A673 (cell line): ENCODE measurements at regions not wholly inside any gene's neighbourhood (a gene's known extent, or its start where the extent isn't known, plus 50 kb on each side); places are given as distances from the start of the nearest gene placed in this dataset.
A peak's percentile ranks its signal among the peaks of the same experiment; 100 is the strongest.

Experiments used
- BruUV-seq: library from RNA; stranded (reverse); fragments of 400-500 nt; replicated peaks from 2 replicates; lab custom pipeline; 2021; lab: Mats Ljungman, UMichigan
- CTCF ChIA-PET: fragments of 300-600 bp; sonication (Branson Sonifier 250); formaldehyde crosslinking; loops from one replicate; lab custom pipeline; 2022; ENCODE audit warnings: antibody characterized with exemption; lab: Charles Lee
- POLR2A ChIA-PET: fragments of 300-600 bp; sonication (Branson Sonifier 250); formaldehyde crosslinking; loops from one replicate; lab custom pipeline; 2022; ENCODE audit warnings: antibody characterized with exemption; ENCODE audit not compliant: low non-redundant PET; lab: Charles Lee
- DNase-seq: peaks from one replicate; pipeline ENCODE4 v3.0.0-alpha.2; 2015; ENCODE audit warnings: low spot score
- H3K27ac ChIP-seq: fragments of 200-600 bp; sonication (generic); 2 replicates; pipeline ENCODE4 v1.5.1; 2016; ENCODE audit warnings: mixed run types, low read depth, mild to moderate bottlenecking, mixed read lengths, antibody characterized with exemption, low read length; ENCODE audit not compliant: poor library complexity, severe bottlenecking
- H3K27me3 ChIP-seq: fragments of 200-600 bp; sonication (generic); replicated peaks from 2 replicates; pipeline ENCODE4 v1.6.1; 2017; ENCODE audit warnings: mixed run types, low read depth, mild to moderate bottlenecking, mixed read lengths, antibody characterized with exemption, low read length; ENCODE audit not compliant: insufficient read depth, poor library complexity
- H3K36me3 ChIP-seq: fragments of 200-600 bp; sonication (generic); 2 replicates; pipeline ENCODE4 v1.6.1; 2016; ENCODE audit warnings: mixed run types, mild to moderate bottlenecking, mixed read lengths, antibody characterized with exemption, low read length; ENCODE audit not compliant: insufficient read depth, poor library complexity, severe bottlenecking
- H3K4me1 ChIP-seq: fragments of 200-600 bp; sonication (generic); 2 replicates; pipeline ENCODE4 v1.6.1; 2017; ENCODE audit warnings: mixed run types, mild to moderate bottlenecking, mixed read lengths, antibody characterized with exemption, low read length; ENCODE audit not compliant: insufficient read depth, poor library complexity, severe bottlenecking
- H3K4me3 ChIP-seq: fragments of 200-600 bp; sonication (generic); 2 replicates; pipeline ENCODE4 v1.5.1; 2016; ENCODE audit warnings: low read depth, mixed run types, mild to moderate bottlenecking, mixed read lengths, low read length; ENCODE audit not compliant: poor library complexity, severe bottlenecking
- H3K9me3 ChIP-seq: fragments of 200-600 bp; sonication (generic); 2 replicates; pipeline ENCODE4 v1.6.1; 2016; ENCODE audit warnings: mixed run types, low read depth, mild to moderate bottlenecking, mixed read lengths, antibody characterized with exemption, low read length; ENCODE audit not compliant: poor library complexity, severe bottlenecking
- EZH2 ChIP-seq: fragments of 200-600 bp; sonication (generic); IDR thresholded peaks from 2 replicates; pipeline ENCODE4 v1.6.1; 2017; ENCODE audit warnings: borderline replicate concordance, low read depth, mild to moderate bottlenecking, mixed read lengths, antibody characterized with exemption, low read length; ENCODE audit not compliant: poor library complexity, severe bottlenecking
- intact Hi-C: fragments of 100-400 bp; cut with micrococcal nuclease; formaldehyde crosslinking; loops from one replicate; pipeline ENCODE4 v1.10.0; 2022; ENCODE audit not compliant: unreplicated experiment
- TF ChIP-seq, protein P1 (sequence below): fragments of 300-800, 200-600 bp; sonication (generic); conservative IDR thresholded peaks from 2 replicates; pipeline ENCODE4 v1.5.1; 2017; ENCODE audit warnings: low read depth, mild to moderate bottlenecking, antibody characterized with exemption, low read length, moderate library complexity, mixed read lengths

DNA sequence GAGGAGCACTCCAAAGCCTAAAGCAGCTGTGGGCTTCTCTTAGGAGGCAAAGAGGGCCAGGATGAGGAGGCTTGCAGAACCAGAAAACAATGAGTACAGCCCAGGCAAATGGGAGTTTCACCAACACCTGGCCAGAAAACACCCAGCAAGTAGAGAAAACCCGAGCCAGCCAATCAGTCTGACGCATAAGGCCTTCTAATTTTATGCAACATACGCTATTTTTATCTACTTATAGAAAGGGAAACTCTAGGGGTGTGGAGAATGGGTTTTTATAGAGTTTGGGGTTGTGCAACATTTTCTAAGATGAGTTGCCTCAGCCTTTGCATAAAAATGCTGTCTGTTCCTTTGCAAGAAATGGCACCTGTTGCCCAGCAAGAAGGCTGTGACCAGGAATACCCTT is 529.0 kb upstream of the CDH5 start:
- no peak overlapping the region for H3K4me3 ChIP-seq
- CTCF ChIA-PET: no interaction called here
- intact Hi-C loops: loop anchor here (10.0 kb wide), 1 partner anchor 327 kb away; no protein-coding TSS in a partner anchor
- peaks cover 46% of the 10 kb centered on the region for H3K4me1 ChIP-seq
- no peaks in the 10 kb centered on the region for H3K9me3 ChIP-seq
- peak overlapping the region; percentile 38 for H3K27ac ChIP-seq
- TF ChIP-seq EZH2: no peak
- TF ChIP-seq, protein P1, sequence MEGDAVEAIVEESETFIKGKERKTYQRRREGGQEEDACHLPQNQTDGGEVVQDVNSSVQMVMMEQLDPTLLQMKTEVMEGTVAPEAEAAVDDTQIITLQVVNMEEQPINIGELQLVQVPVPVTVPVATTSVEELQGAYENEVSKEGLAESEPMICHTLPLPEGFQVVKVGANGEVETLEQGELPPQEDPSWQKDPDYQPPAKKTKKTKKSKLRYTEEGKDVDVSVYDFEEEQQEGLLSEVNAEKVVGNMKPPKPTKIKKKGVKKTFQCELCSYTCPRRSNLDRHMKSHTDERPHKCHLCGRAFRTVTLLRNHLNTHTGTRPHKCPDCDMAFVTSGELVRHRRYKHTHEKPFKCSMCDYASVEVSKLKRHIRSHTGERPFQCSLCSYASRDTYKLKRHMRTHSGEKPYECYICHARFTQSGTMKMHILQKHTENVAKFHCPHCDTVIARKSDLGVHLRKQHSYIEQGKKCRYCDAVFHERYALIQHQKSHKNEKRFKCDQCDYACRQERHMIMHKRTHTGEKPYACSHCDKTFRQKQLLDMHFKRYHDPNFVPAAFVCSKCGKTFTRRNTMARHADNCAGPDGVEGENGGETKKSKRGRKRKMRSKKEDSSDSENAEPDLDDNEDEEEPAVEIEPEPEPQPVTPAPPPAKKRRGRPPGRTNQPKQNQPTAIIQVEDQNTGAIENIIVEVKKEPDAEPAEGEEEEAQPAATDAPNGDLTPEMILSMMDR: 0 out of 2 replicates have a peak, but pooled peaks have one; percentile 5
- no peaks in the 10 kb centered on the region for H3K27me3 ChIP-seq
- POLR2A ChIA-PET: no interaction called here
- no TSS peak for BruUV-seq
- H3K36me3 ChIP-seq: no peaks in the 10 kb centered on the region
- peak; percentile 46 for DNase-seq

DNA sequence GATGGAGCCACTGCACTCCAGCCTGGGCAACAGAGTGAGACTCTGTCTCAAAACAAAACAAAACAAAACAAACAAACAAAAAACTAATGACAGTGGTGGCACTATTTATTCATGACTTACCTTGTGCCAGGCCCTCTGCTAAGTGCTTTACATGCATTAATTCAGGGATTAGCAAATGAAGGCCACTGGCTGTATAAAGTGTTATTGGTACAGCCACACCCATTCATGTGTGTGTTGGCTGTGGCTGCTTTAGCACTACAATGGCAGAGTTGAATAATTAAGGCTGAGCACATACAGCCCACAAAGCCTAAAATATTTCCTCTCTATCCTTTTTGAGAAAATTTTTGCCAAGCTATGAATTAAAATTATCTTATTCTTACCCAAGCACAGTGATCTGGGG is 531.8 kb upstream of the CDH5 start:
- intact Hi-C loops: loop anchor here (5.0 to 10.0 kb wide), 2 partner anchors 330 to 712 kb away; partner anchors contain the start of gene CDH11
- BruUV-seq: no TSS peak
- Histone ChIP-seq H3K27ac (peak overlapping the region; percentile 97), H3K27me3 (no peaks in the 10 kb centered on the region), H3K4me1 (peaks cover 57% of the 10 kb centered on the region), H3K9me3 (no peaks in the 10 kb centered on the region), H3K4me3 (no peak overlapping the region), H3K36me3 (no peaks in the 10 kb centered on the region)
- ChIA-PET POLR2A (no interaction called here), CTCF (no interaction called here)
- no peak for TF ChIP-seq EZH2
- TF ChIP-seq, protein P1: no peak
- peak; percentile 61 for DNase-seq

DNA sequence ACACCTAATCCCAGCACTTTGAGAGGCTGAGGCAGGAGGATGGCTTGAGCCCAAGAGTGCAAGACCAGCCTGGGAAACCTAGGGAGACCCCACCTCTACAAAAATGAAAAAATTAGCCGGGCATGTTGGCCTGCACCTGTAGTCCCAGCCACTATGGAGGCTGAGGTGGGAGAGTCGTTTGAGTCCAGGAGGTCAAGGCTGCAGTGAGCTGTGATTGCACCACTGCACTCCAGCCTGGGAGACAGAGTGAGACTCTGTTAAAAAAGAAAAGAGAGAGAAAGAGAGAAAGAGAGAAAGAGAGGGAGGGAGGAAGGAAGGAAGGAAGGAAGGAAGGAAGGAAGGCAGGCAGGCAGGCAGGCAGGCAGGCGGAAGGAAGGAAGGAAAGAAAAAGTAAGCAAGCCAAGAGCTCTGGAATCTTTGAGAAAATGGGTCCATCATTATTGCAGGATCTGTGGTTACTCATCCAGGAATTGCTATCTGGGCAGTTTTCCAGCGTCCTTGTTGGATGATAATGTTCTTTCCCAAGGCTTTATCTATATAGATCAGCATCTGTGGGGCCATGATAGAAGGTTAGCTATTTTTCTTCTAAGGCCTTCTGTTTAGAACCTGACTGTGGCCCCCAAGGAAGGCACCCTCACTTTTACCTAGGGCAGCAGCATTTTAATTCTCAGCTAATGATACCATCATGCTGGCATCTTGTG is 533.2 kb upstream of the CDH5 start:
- Histone ChIP-seq H3K4me3 (no peak overlapping the region), H3K27ac (peak overlapping the region; percentile 97), H3K4me1 (peaks cover 56% of the 10 kb centered on the region), H3K36me3 (no peaks in the 10 kb centered on the region), H3K9me3 (no peaks in the 10 kb centered on the region), H3K27me3 (no peaks in the 10 kb centered on the region)
- peak; percentile 94 for DNase-seq
- ChIA-PET POLR2A (interaction anchor here (0.7 to 0.8 kb wide), 2 partner anchors 290 to 291 kb away, joined by 5 to 15 read pairs; no protein-coding TSS in a partner anchor), CTCF (interaction anchor here (0.6 to 1.2 kb wide), 4 partner anchors 176 to 862 kb away, joined by 3 to 7 read pairs (median 4); no protein-coding TSS in a partner anchor)
- no peak for TF ChIP-seq EZH2
- TF ChIP-seq, protein P1: no peak
- intact Hi-C loops: loop anchor here (1.0 to 10.0 kb wide), 6 partner anchors 215 to 841 kb away; partner anchors contain the start of gene CDH11
- BruUV-seq: no TSS peak
